ENCODE measurements at regions not wholly inside any gene's neighbourhood (a gene's known extent, or its start where the extent isn't known, plus 50 kb on each side); places are given as distances from the start of the nearest gene placed in this dataset.
"Not testable (repeated sequence)": the region's sequence is repeated elsewhere in the genome, so short reads cannot be mapped to it uniquely, and the experiment has no call there.

- no peak for DNase-seq (ENCODE audit: low read depth)
Observed at GRCh38 chr20:57826666-57827287, 117.0 kb upstream of the PMEPA1 start.

DNA sequence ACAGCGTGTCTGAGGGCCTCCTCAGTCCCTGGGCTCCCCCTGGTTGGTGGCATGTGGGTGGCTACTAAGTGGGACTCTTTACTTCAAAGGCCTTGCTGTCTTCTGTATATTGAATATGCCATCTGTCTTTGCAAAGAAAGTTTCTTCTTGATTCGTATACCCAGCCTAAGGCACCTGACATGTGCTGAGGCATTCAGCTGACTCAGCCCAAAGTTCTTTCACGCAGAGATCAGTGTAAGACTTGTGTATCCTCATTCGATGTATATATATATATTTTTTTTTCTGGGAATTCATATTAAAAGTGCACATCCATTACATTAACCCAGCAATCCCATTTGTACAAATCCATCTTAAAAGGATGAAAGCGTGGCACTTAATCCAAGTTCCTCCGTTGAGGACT lies 115.1 kb upstream of the PMEPA1 start:
- no peak for DNase-seq (ENCODE audit: low read depth)

GRCh38 chr20:57821935-57822334 lies 112.1 kb upstream of the PMEPA1 start:
- peak; percentile 7 for DNase-seq (ENCODE audit: low read depth)

- no peak for DNase-seq (ENCODE audit: low read depth)
Observed at GRCh38 chr20:57819691-57820380, 110.0 kb upstream of the PMEPA1 start.

- no peak for DNase-seq (ENCODE audit: low read depth)
Observed at GRCh38 chr20:57819291-57819690, 109.5 kb upstream of the PMEPA1 start.

GRCh38 chr20:57818418-57819181 lies 108.8 kb upstream of the PMEPA1 start:
- no peak for DNase-seq (ENCODE audit: low read depth)

DNA sequence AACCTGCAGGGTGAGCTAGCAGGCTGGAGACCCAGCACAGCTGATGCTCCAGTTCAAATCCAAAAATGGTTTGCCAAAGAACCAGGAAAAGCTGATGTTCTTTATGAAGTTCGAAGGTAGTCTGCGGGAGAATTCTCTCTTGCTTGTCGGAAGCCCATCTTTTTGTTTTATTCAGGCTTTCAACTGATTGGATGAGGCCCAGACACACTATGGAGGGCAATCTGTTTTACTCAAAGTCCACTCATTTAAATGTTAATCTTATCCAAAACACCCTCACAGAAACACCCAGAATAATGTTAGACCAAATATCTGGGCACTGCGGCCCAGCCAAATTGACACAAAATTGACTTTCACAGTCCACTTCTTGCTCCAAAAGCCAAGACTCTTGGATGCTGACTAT lies 105.6 kb upstream of the PMEPA1 start:
- DNase-seq (ENCODE audit: low read depth) = no peak

- no peak for DNase-seq (ENCODE audit: low read depth)
Observed at GRCh38 chr20:57814529-57814928, 104.7 kb upstream of the PMEPA1 start.

- DNase-seq (ENCODE audit: low read depth) = no peak
Observed at GRCh38 chr20:57813509-57814269, 103.9 kb upstream of the PMEPA1 start.

- DNase-seq (ENCODE audit: low read depth) = not testable (repeated sequence)
Observed at GRCh38 chr20:57812632-57813031, 102.8 kb upstream of the PMEPA1 start.

DNA sequence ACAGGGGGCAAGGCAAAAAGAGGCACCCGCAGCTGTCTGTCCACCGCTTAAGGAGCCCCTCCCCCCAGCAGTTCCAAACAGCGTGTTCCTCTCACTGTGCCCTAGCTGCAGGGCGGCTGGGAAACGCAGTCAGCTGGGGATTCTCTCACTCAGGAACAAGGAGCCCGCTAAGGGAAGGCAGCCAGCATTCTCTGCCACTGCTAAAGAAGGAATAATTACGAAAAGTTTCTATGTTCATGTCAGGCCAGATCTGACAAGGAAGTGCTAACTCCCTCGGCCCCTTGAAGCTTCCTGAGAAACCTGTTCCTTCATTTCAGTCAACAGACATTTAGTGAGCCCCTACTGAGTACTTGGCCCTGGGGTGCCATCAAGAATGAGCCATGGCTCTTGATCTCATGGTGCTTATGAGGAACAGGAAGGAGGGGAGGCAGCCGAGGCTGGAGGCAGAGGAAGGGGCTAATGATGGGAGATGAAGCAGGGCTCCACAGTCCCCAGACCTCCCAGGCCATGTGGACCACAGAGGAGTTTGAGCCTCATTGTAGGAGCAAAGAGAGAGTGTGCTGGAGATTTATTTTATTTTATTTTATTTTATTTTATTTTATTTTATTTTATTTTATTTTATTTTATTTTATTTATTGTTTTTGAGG lies 101.7 kb upstream of the PMEPA1 start:
- DNase-seq (ENCODE audit: low read depth) = no peak

DNA sequence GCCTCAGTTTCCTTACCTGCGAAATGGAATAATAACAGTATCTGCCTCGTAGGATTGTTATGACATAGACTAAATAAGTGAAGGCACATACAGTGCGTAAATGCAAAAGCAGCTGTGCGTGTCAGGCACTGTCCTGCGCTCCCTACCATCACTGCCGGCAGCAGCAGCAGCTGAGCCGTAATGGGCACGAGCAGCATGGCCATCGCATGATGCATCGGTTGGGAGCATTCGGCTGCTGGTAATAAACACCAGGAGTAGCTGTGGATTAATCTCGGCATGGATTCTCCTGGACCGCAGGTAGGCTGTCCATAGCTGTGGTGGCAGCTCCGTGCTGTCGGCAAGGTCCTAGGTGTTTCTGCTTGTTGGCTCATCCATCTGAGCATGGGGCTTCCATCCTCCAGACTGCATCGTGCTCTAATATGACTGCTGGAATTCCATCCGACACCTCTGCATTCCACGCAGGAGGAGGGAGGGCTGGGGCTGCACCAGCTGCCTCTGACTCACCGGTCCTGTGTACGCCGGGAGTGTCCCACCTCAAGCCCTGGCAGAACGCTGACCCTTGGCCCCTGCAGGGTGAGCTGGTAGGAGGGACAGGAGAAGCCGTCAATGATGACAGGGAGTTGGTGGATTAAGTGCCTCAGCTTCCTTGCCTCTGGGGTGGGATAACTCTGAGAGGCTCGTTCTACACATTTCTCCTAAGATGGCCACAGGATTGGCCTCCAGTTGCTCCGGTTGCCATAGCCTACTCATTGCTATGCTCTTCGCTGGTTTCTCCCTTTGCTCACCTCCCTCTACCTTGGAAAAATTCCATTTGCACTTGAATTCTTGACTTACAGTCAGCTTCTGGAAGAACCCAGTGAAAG lies 100.9 kb upstream of the PMEPA1 start:
- DNase-seq (ENCODE audit: low read depth) = no peak

GRCh38 chr20:57809661-57810172 lies 99.9 kb upstream of the PMEPA1 start:
- no peak for DNase-seq (ENCODE audit: low read depth)

DNA sequence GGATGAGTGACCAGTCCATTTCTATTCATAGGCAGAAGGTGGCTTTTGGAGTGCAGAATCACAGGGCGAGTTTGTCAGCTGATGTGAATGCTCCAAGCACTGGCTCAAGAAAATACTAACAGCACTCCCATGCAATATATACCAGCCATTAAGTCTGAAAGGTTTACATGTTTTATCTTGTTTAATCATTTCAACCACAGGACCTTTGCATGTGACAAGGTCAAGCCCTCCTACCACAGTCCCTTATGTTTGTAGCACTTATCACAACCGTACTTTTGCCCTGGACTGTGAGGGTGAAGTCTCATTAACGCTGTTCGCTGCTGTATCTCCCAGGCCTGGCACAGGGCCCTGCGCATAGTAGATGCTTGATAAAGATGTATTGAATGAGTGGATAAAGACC lies 99.3 kb upstream of the PMEPA1 start:
- DNase-seq (ENCODE audit: low read depth) = no peak

DNA sequence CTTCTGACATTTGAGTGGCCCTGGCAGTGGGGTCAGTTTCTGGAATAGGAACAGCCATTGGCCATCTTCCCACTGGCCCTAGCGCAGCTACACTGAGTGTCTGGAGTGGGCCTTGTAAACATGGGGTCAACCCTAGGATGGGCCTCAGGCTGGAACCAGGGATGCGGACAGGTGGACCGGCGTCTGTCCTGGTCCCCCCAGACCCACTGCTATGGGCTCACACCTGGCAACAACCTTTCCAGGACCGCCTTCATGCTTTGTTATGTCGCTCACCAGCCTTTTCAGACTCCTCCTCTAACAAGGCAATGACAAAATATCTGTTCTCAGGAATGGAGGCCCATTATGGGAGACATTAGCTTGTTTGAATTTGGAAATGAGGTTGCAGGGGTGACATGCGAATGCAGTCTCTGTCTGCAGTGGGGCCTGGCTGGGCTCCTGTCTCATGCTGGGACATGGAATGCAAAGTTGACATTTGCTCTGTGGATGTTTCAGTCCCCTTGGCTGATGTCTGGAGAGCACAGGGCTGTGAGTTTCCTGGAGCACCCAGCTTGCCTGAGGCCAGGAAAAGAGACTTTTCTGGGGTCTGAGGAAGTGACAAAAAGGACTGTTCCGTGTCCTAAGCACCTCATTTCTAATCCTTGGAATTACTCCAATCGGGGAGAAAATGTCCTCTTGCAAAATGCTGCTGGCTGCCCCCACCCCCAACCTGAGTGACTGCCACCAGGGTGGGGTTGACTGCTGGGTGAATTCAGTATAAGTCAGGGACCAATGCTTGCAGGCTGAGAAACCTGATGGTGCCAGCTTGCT lies 98.7 kb upstream of the PMEPA1 start:
- no peak for DNase-seq (ENCODE audit: low read depth)

- DNase-seq (ENCODE audit: low read depth) = no peak
Observed at GRCh38 chr20:57807401-57808263, 97.8 kb upstream of the PMEPA1 start.

DNA sequence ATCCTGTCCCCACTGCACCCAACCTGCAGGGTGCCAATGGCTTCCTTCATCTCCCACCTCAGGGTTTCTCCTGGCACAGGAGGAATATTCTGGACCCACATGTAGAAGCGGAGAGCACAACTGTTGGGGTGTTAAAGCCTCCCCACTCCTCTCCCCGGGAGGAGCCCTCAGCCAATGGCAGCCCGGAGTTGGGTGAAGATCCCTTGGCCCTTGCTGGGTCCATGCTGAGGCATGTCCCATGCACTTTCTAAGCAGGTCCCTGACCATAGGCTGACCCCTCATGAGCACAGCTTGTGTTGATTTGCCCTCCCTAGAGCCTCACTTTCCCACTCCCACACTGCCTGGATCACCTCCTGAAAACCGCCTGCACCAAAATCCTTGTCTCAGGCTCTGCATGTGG lies 97.2 kb upstream of the PMEPA1 start:
- DNase-seq (ENCODE audit: low read depth) = no peak

DNA sequence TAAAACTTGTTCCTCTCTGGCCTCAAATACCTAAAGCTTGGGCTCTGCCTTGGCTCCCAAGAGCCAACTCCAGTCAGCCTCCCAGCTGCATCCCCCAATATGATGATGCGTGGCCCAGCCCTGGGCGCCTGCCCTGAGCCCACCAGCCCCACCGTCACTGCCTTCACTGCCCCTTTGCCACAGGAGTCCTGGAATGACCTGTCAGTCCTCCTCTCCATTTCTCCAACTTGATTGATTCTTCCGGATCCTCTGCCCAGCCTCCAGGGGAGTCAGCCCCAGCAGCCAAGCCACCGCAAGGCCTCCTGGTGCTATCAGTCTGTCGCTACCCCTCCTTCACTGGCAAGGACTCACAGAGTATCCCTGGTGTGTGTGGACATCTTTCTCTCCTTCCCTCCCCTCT lies 96.7 kb upstream of the PMEPA1 start:
- DNase-seq (ENCODE audit: low read depth) = no peak

GRCh38 chr20:57805747-57806146 lies 95.9 kb upstream of the PMEPA1 start:
- no peak for DNase-seq (ENCODE audit: low read depth)

Data from CMK (cell line).